ENCODE measurements at regions not wholly inside any gene's neighbourhood (a gene's known extent, or its start where the extent isn't known, plus 50 kb on each side); places are given as distances from the start of the nearest gene placed in this dataset.

DNA sequence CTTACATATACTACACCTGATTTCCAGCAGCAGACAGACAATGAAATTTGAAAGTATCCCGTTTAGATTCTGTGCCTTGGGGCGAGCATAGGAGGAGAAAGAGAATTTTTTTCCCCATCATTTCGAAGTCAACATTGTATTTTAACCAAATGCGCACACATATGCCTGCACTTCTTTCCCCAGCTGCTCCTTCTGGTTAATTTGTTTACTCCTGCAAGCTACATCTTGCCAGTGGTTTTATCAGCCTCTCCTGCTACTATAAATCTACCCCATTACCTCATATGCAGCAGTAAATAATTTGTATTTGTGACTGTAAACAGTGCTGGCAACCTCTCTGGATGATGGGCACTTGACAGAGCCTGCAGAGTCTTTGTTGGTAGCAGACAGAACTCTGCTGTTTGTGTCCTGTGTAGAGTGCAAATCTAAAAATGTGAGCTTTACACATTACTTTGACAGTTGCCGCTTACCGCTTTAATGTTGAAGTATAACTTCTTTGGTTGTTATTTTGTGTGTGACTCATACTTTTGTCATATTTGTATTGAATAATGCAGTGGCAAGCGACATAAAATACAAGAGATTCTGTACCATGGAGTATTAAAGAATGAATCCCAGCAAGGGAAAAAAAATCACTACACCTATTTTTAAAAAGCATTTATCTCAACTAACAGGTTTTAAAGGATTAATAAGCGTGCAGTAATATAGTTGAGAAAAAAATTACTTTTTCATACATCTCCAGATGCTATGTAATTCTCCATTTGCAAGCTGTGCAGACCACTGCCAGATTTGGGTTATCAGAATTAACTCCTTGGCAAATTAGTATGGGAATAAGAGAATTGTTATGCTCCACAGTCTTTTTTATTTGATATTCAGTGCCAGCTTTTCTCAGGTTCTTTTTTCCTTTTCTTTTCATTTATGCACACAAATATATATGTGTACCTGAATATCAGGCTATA lies 536.8 kb downstream of the XIRP2 start:
- H3K4me1 ChIP-seq (ENCODE audit: control insufficient read depth, insufficient read depth, low read length), result no peaks in the 10 kb centered on the region
- no peaks in the 10 kb centered on the region for H3K27me3 ChIP-seq (replicated peaks; ENCODE audit: control insufficient read depth, insufficient read depth, low read length)
- DNase-seq (ENCODE audit: low read depth), result no peak
- no peaks in the 10 kb centered on the region for H3K36me3 ChIP-seq (ENCODE audit: control insufficient read depth, insufficient read depth, low read length, severe bottlenecking)
- H3K4me3 ChIP-seq (ENCODE audit: low read length), result no peak overlapping the region
- no peaks in the 10 kb centered on the region for H3K9me3 ChIP-seq (ENCODE audit: control insufficient read depth, low read length)
- no peak overlapping the region for H3K9ac ChIP-seq (ENCODE audit: low read length)

DNA sequence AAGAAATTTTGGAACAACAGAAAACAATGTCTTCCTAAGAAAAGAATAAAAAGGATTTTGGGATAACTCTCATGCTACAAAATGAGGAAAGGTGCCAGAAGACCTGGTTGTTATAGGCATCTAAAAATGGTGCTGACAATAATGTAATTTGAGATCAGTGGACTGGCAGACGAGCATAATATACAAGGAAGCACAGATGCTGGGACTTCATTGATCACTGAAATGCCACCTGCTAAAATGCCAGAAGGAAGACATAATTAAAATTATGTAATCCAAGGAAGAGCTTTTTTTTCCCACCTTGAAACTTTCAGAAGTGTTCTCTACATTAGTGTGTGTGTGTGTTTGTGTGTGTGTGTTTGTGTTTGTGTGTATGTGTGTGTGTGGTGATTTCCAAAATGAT lies 535.9 kb downstream of the XIRP2 start:
- no peak for DNase-seq (ENCODE audit: low read depth)
- Histone ChIP-seq H3K9me3 (ENCODE audit: control insufficient read depth, low read length) (no peaks in the 10 kb centered on the region), H3K36me3 (ENCODE audit: control insufficient read depth, insufficient read depth, low read length, severe bottlenecking) (no peaks in the 10 kb centered on the region), H3K4me1 (ENCODE audit: control insufficient read depth, insufficient read depth, low read length) (no peaks in the 10 kb centered on the region), H3K4me3 (ENCODE audit: low read length) (no peak overlapping the region), H3K9ac (ENCODE audit: low read length) (no peak overlapping the region), H3K27me3 (replicated peaks; ENCODE audit: control insufficient read depth, insufficient read depth, low read length) (no peaks in the 10 kb centered on the region)

DNA sequence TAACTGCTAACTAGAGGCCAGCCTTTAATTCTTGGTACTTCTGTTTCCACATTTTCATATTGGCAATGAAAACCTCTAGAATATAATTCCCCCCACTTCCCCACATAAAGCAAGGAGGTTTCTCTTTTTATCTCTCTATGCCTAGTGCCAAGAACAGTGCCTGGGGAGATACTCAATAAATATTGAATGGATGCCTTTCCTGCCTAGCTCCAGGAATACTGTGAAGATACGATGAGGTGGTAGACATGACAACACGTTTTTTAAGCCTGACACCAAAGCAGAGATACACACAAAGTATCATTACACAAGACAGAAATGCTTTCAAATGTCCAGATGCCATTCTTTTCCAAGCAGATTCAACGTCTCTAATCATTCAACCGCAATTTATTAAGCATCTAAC lies 535.5 kb downstream of the XIRP2 start:
- DNase-seq (ENCODE audit: low read depth), result no peak
- no peak overlapping the region for H3K9ac ChIP-seq (ENCODE audit: low read length)
- H3K36me3 ChIP-seq (ENCODE audit: control insufficient read depth, insufficient read depth, low read length, severe bottlenecking), result no peaks in the 10 kb centered on the region

DNA sequence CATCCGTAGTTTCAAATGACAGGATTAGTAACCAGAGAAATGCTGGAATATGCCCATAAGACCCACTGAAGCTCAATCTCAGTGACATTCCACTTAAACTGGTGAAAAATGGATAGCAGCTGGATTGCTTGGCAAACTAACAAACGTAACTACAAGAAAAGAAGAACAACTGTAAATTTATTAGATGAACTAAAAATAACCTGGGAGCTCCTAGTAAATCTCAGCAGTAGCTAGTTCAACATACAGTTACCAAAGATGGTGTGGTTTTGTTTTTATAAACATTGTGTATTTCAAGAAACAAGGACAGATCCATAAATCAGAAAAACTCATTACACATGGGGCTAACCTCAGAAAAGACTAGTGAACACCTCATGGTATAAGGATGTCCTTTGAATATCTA lies 531.9 kb downstream of the XIRP2 start:
- Histone ChIP-seq H3K27me3 (replicated peaks; ENCODE audit: control insufficient read depth, insufficient read depth, low read length) (no peaks in the 10 kb centered on the region), H3K9ac (ENCODE audit: low read length) (no peak overlapping the region), H3K4me3 (ENCODE audit: low read length) (no peak overlapping the region), H3K4me1 (ENCODE audit: control insufficient read depth, insufficient read depth, low read length) (no peaks in the 10 kb centered on the region), H3K9me3 (ENCODE audit: control insufficient read depth, low read length) (no peaks in the 10 kb centered on the region), H3K36me3 (ENCODE audit: control insufficient read depth, insufficient read depth, low read length, severe bottlenecking) (no peaks in the 10 kb centered on the region)
- DNase-seq (ENCODE audit: low read depth), result no peak

More for the DNA sequence above, 535.5 kb downstream of the XIRP2 start:
- Histone ChIP-seq H3K4me1 (ENCODE audit: control insufficient read depth, insufficient read depth, low read length) (no peaks in the 10 kb centered on the region), H3K4me3 (ENCODE audit: low read length) (no peak overlapping the region), H3K9me3 (ENCODE audit: control insufficient read depth, low read length) (no peaks in the 10 kb centered on the region), H3K27me3 (replicated peaks; ENCODE audit: control insufficient read depth, insufficient read depth, low read length) (no peaks in the 10 kb centered on the region)

DNA sequence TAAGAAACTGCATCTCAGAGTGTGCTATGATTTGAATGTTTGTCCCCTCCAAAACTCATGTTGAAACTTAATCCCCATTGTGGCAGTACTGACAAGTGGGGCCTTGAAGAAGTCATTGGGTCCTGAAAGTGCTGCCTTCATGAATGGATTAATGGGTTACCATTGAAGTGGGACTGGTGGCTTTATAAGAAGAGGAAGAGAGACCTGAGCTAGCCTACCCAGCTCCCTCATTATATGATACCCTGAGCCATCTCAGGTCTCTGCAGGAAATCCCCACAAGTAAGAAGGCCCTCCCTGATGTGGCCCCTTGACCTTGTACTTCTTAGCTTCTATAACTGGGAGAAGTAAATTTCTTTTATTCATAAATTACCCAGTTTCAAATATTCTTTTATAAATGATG lies 526.8 kb downstream of the XIRP2 start:
- DNase-seq (ENCODE audit: low read depth), result no peak
- Histone ChIP-seq H3K9me3 (ENCODE audit: control insufficient read depth, low read length) (peaks cover 4% of the 10 kb centered on the region), H3K36me3 (ENCODE audit: control insufficient read depth, insufficient read depth, low read length, severe bottlenecking) (no peaks in the 10 kb centered on the region)

DNA sequence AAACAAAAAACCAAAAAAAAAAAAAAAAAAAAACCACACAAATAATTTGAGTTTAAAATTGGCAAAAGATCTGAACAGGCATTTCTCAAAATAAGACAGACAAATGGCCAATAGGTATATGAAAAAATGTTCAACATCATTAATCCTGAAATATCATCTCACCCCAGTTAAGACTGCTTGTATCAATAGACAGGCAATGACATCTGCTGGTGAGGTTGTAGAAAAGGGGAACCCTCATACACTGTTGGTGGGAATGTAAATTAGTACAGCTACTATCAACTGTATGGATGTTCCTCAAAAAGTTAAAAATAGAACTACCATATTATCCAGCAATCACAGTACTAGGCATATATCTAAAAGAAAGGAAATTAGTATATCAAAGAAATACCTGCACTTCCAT lies 523.1 kb downstream of the XIRP2 start:
- no peak overlapping the region for H3K4me3 ChIP-seq (ENCODE audit: low read length)
- no peaks in the 10 kb centered on the region for H3K4me1 ChIP-seq (ENCODE audit: control insufficient read depth, insufficient read depth, low read length)
- no peaks in the 10 kb centered on the region for H3K27me3 ChIP-seq (replicated peaks; ENCODE audit: control insufficient read depth, insufficient read depth, low read length)
- H3K9ac ChIP-seq (ENCODE audit: low read length), result no peak overlapping the region
- H3K36me3 ChIP-seq (ENCODE audit: control insufficient read depth, insufficient read depth, low read length, severe bottlenecking), result no peaks in the 10 kb centered on the region
- H3K9me3 ChIP-seq (ENCODE audit: control insufficient read depth, low read length), result peaks cover 4% of the 10 kb centered on the region
- no peak for DNase-seq (ENCODE audit: low read depth)

More for the DNA sequence above, 526.8 kb downstream of the XIRP2 start:
- H3K4me3 ChIP-seq (ENCODE audit: low read length), result no peak overlapping the region
- no peak overlapping the region for H3K9ac ChIP-seq (ENCODE audit: low read length)
- H3K27me3 ChIP-seq (replicated peaks; ENCODE audit: control insufficient read depth, insufficient read depth, low read length), result no peaks in the 10 kb centered on the region
- H3K4me1 ChIP-seq (ENCODE audit: control insufficient read depth, insufficient read depth, low read length), result no peaks in the 10 kb centered on the region

DNA sequence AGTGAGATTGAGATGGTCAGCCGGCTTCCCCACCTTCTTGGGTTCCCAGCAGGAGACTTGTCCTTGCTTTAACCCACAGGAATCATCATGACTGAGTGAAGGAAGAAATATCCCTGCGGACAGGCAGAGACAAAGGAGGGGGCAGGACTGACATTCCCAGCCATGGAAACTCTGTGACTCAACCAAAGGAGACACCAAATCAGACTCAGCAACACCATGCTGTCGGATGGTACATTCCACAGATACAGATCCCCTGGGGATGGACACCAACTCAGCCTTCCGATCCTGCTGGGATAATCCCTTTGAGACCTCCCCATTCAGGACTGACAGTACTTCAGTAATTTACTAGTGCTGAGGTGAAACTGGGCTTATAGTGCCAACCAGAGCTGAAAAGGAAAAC lies 518.3 kb downstream of the XIRP2 start:
- Histone ChIP-seq H3K9me3 (ENCODE audit: control insufficient read depth, low read length) (no peaks in the 10 kb centered on the region), H3K4me1 (ENCODE audit: control insufficient read depth, insufficient read depth, low read length) (no peaks in the 10 kb centered on the region), H3K36me3 (ENCODE audit: control insufficient read depth, insufficient read depth, low read length, severe bottlenecking) (no peaks in the 10 kb centered on the region), H3K4me3 (ENCODE audit: low read length) (no peak overlapping the region), H3K9ac (ENCODE audit: low read length) (no peak overlapping the region), H3K27me3 (replicated peaks; ENCODE audit: control insufficient read depth, insufficient read depth, low read length) (no peaks in the 10 kb centered on the region)
- DNase-seq (ENCODE audit: low read depth), result no peak

DNA sequence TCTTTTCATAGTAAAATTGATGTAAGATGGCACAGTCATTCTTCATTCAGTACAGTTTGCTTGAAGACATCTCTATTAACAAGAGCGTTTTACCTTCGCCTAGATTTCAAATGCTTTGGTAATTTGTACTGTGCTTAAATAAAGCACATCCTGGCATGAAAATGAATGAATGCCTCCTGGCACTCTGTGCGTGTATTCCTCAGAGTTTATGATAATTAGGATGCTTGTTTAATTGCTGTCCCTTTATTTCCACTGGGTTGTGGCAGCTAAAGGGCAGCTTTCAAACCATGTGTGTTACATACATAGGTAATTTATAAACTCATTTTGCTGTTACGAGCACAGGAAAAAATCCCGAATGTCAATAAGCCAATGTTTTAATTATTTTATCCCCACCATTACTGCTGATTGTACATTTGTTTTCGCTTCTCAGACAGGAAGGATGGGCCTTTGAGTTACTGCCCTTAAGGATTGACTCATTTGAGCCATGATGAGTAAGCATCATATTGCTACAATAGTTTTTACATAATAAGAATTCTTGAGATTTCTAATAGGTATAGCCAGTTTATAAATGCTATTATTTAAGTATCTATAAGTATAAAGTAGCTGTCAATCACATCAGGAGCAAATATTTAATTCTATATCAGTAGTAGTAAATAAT lies 516.5 kb downstream of the XIRP2 start:
- Histone ChIP-seq H3K4me3 (ENCODE audit: low read length) (no peak overlapping the region), H3K9ac (ENCODE audit: low read length) (no peak overlapping the region), H3K4me1 (ENCODE audit: control insufficient read depth, insufficient read depth, low read length) (no peaks in the 10 kb centered on the region), H3K36me3 (ENCODE audit: control insufficient read depth, insufficient read depth, low read length, severe bottlenecking) (no peaks in the 10 kb centered on the region), H3K27me3 (replicated peaks; ENCODE audit: control insufficient read depth, insufficient read depth, low read length) (no peaks in the 10 kb centered on the region), H3K9me3 (ENCODE audit: control insufficient read depth, low read length) (peaks cover under 1% of the 10 kb centered on the region)
- DNase-seq (ENCODE audit: low read depth), result no peak

DNA sequence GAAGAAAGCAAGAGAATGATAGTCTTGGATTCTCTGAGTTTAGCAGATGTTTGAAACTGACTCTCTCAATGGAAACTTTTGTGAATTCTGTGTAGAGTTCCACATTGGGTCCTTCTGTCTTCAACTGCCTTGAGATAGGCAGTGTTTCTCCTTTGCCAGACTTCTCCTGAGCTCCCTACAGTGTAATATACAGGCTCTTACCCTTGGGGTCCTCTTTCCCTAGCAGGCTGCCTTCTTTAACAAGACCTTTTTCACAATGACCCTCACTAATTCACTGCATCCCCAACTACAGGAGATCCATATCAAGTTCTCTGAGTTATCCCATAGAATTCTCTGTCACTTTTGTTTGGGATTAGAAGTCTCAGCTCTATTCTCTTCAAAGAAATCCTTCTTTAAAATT lies 513.0 kb downstream of the XIRP2 start:
- Histone ChIP-seq H3K4me3 (ENCODE audit: low read length) (no peak overlapping the region), H3K9me3 (ENCODE audit: control insufficient read depth, low read length) (peaks cover 4% of the 10 kb centered on the region), H3K27me3 (replicated peaks; ENCODE audit: control insufficient read depth, insufficient read depth, low read length) (no peaks in the 10 kb centered on the region), H3K9ac (ENCODE audit: low read length) (no peak overlapping the region), H3K36me3 (ENCODE audit: control insufficient read depth, insufficient read depth, low read length, severe bottlenecking) (no peaks in the 10 kb centered on the region), H3K4me1 (ENCODE audit: control insufficient read depth, insufficient read depth, low read length) (no peaks in the 10 kb centered on the region)
- DNase-seq (ENCODE audit: low read depth), result no peak

DNA sequence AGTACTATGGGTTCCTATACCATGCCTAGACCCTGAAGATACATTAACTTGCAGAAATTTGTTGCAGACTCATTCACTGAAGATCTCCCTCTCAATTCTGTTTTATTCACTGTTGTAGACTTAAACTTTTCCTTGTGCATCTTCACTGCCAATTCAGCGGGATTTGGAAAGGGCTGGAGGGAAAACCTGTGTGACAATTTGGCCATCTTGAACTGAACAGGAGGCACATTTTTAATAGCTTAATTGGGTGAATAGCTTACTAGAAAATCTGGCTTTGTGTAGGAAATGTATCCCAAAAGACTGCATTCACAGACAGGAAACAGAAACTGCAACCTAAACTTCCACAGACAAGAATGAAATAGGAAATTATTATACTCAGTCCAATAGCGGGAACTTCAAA lies 512.3 kb downstream of the XIRP2 start:
- Histone ChIP-seq H3K4me1 (ENCODE audit: control insufficient read depth, insufficient read depth, low read length) (no peaks in the 10 kb centered on the region), H3K9me3 (ENCODE audit: control insufficient read depth, low read length) (peaks cover 4% of the 10 kb centered on the region), H3K36me3 (ENCODE audit: control insufficient read depth, insufficient read depth, low read length, severe bottlenecking) (no peaks in the 10 kb centered on the region), H3K9ac (ENCODE audit: low read length) (no peak overlapping the region), H3K4me3 (ENCODE audit: low read length) (no peak overlapping the region), H3K27me3 (replicated peaks; ENCODE audit: control insufficient read depth, insufficient read depth, low read length) (no peaks in the 10 kb centered on the region)
- DNase-seq (ENCODE audit: low read depth), result no peak

DNA sequence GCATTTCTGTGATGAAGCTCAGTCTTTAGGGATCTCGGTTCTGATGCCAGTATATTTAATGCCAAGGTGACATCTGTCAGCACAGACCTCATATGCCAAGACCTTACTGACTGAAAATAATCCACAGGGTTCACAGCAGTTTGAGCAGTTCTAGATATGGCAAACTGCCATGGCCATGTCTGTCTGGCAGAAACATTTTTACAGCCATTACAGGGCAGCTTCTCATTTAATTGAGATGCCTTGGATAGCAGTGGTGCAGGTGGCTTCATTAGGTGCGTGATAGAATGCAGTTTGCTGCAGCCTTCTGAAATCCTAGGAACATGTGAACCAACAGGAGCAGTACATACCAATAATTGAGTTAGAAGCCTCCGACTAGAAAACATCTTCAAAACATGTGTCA lies 510.6 kb downstream of the XIRP2 start:
- H3K36me3 ChIP-seq (ENCODE audit: control insufficient read depth, insufficient read depth, low read length, severe bottlenecking), result no peaks in the 10 kb centered on the region
- peaks cover 4% of the 10 kb centered on the region for H3K9me3 ChIP-seq (ENCODE audit: control insufficient read depth, low read length)
- H3K4me3 ChIP-seq (ENCODE audit: low read length), result no peak overlapping the region
- no peak for DNase-seq (ENCODE audit: low read depth)
- H3K27me3 ChIP-seq (replicated peaks; ENCODE audit: control insufficient read depth, insufficient read depth, low read length), result no peaks in the 10 kb centered on the region
- H3K9ac ChIP-seq (ENCODE audit: low read length), result no peak overlapping the region
- no peaks in the 10 kb centered on the region for H3K4me1 ChIP-seq (ENCODE audit: control insufficient read depth, insufficient read depth, low read length)

Data from adipocyte (in vitro differentiated cells).